ENCODE measurements at regions not wholly inside any gene's neighbourhood (a gene's known extent, or its start where the extent isn't known, plus 50 kb on each side); places are given as distances from the start of the nearest gene placed in this dataset.

GRCh38 chr4:98210281-98210680 lies 50.9 kb upstream of the RAP1GDS1 start:
- no peak for DNase-seq (ENCODE audit: extremely low spot score, insufficient read length, low read depth)
- FAIRE-seq = peak; percentile 12

- no peak for DNase-seq (ENCODE audit: extremely low spot score, insufficient read length, low read depth)
- FAIRE-seq = no peak
Measured at GRCh38 chr4:98209111-98209510, 52.1 kb upstream of the RAP1GDS1 start.

GRCh38 chr4:98204236-98204553 lies 57.0 kb upstream of the RAP1GDS1 start:
- FAIRE-seq = no peak
- DNase-seq (ENCODE audit: extremely low spot score, insufficient read length, low read depth) = no peak

GRCh38 chr4:98203332-98204235 lies 57.6 kb upstream of the RAP1GDS1 start:
- DNase-seq (ENCODE audit: extremely low spot score, insufficient read length, low read depth) = peak; percentile 46
- peak; percentile 93 for FAIRE-seq

DNA sequence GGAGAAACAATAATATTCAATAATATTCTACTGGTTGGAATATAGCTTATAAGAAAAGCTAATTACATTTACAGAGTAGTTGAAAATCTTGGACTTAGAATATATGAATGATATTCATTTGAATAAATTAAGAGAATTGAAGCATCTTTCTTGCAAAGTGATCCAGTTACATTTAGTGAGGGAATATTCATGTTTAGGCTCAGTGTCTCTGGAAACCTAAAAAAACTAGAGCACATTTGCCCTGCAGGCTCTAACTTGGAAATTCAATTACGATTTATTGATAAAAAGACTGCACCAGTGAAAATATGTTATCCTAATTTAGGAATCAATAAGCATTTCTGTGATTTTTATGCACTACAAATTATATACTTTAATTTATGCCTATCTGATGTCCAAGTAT lies 58.3 kb upstream of the RAP1GDS1 start:
- peak; percentile 38 for FAIRE-seq

GRCh38 chr4:98199247-98199646 lies 56.0 kb upstream of the STPG2 start:
- no peak for DNase-seq (ENCODE audit: extremely low spot score, insufficient read length, low read depth)
- no peak for FAIRE-seq

More for the DNA sequence above, 58.3 kb upstream of the RAP1GDS1 start:
- DNase-seq (ENCODE audit: extremely low spot score, insufficient read length, low read depth) = no peak

- no peak for DNase-seq (ENCODE audit: extremely low spot score, insufficient read length, low read depth)
- FAIRE-seq = no peak
Measured at GRCh38 chr4:98195005-98195404, 51.7 kb upstream of the STPG2 start.

- FAIRE-seq = no peak
- no peak for DNase-seq (ENCODE audit: extremely low spot score, insufficient read length, low read depth)
Measured at GRCh38 chr4:98193459-98194105, 50.3 kb upstream of the STPG2 start.

Measured in GM18507 (cell line).